ENCODE measurements at regions not wholly inside any gene's neighbourhood (a gene's known extent, or its start where the extent isn't known, plus 50 kb on each side); places are given as distances from the start of the nearest gene placed in this dataset.

GRCh38 chr11:22510010-22510409 lies 115.6 kb downstream of the FANCF start:
- no peak overlapping the region for H3K4me3 ChIP-seq (ENCODE audit: low read depth, low read length)
- TF ChIP-seq CTCF (IDR thresholded peaks at IDR 0.05; ENCODE audit: insufficient read depth, low read depth, low read length): no peak
- DNase-seq (ENCODE audit: low read depth): no peak

- DNase-seq (ENCODE audit: low read depth): no peak
- TF ChIP-seq CTCF (IDR thresholded peaks at IDR 0.05; ENCODE audit: insufficient read depth, low read depth, low read length): no peak
- H3K4me3 ChIP-seq (ENCODE audit: low read depth, low read length): no peak overlapping the region
Measured at GRCh38 chr11:22508665-22509064, 117.0 kb downstream of the FANCF start.

GRCh38 chr11:22497474-22497873 lies 128.1 kb downstream of the FANCF start:
- no peak for DNase-seq (ENCODE audit: low read depth)
- H3K4me3 ChIP-seq (ENCODE audit: low read depth, low read length): no peak overlapping the region
- no peak for TF ChIP-seq CTCF (IDR thresholded peaks at IDR 0.05; ENCODE audit: insufficient read depth, low read depth, low read length)

GRCh38 chr11:22491555-22492225 lies 133.9 kb downstream of the FANCF start:
- DNase-seq (ENCODE audit: low read depth): peak; percentile 3
- no peak overlapping the region for H3K4me3 ChIP-seq (ENCODE audit: low read depth, low read length)
- no peak for TF ChIP-seq CTCF (IDR thresholded peaks at IDR 0.05; ENCODE audit: insufficient read depth, low read depth, low read length)

- no peak for TF ChIP-seq CTCF (IDR thresholded peaks at IDR 0.05; ENCODE audit: insufficient read depth, low read depth, low read length)
- no peak for DNase-seq (ENCODE audit: low read depth)
- H3K4me3 ChIP-seq (ENCODE audit: low read depth, low read length): no peak overlapping the region
Measured at GRCh38 chr11:22479971-22480720, 142.0 kb downstream of the SLC17A6 start.

GRCh38 chr11:22479208-22479607 lies 141.0 kb downstream of the SLC17A6 start:
- DNase-seq (ENCODE audit: low read depth): no peak

More at GRCh38 chr11:22479208-22479607, 141.0 kb downstream of the SLC17A6 start:
- no peak for TF ChIP-seq CTCF (IDR thresholded peaks at IDR 0.05; ENCODE audit: insufficient read depth, low read depth, low read length)
- H3K4me3 ChIP-seq (ENCODE audit: low read depth, low read length): no peak overlapping the region
